Activated CD8-positive, alpha-beta memory T cell treated with anti-CD3 and anti-CD28 coated beads, Interleukin-2, amount 10 ng/mL, durations not matched to agents 7 days and 5 days (primary cell): ENCODE measurements at regions not wholly inside any gene's neighbourhood (a gene's known extent, or its start where the extent isn't known, plus 50 kb on each side); places are given as distances from the start of the nearest gene placed in this dataset.
"Not testable (repeated sequence)": the region's sequence is repeated elsewhere in the genome, so short reads cannot be mapped to it uniquely, and the experiment has no call there.

ENCODE experiments used
- ATAC-seq: fragments of 150-1000 bp; cut with Tn5 transposase; one replicate; pipeline ENCODE4 v1.10.0; 2021; ENCODE audit warnings: moderate library complexity
- CTCF ChIA-PET: fragments of 350-600 bp; sonication (Branson Sonifier 250); formaldehyde crosslinking; loops from one replicate; lab custom pipeline; 2021; ENCODE audit warnings: antibody characterized with exemption; lab: Charles Lee
- DNase-seq: peaks from one replicate; pipeline ENCODE4 v3.0.0-alpha.2; 2020
- H3K27ac Mint-ChIP-seq: one replicate; pipeline ENCODE4 v1.8.0; 2021; ENCODE audit warnings: mild to moderate bottlenecking, mixed read lengths
- H3K27me3 Mint-ChIP-seq: one replicate; pipeline ENCODE4 v1.8.0; 2021; ENCODE audit warnings: mixed read lengths
- H3K36me3 Mint-ChIP-seq: one replicate; pipeline ENCODE4 v1.8.0; 2021; ENCODE audit warnings: mild to moderate bottlenecking, mixed read lengths
- H3K4me1 Mint-ChIP-seq: one replicate; pipeline ENCODE4 v1.8.0; 2021; ENCODE audit warnings: mixed read lengths
- H3K4me3 Mint-ChIP-seq: one replicate; pipeline ENCODE4 v1.8.0; 2021; ENCODE audit warnings: mild to moderate bottlenecking, moderate library complexity, mixed read lengths
- H3K9me3 Mint-ChIP-seq: one replicate; pipeline ENCODE4 v1.8.0; 2022; ENCODE audit warnings: low read depth, mixed read lengths

GRCh38 chr21:19145682-19146293 is 742.2 kb upstream of the TMPRSS15 start:
- H3K27ac Mint-ChIP-seq: no peak overlapping the region
- no peak for ATAC-seq
- no peak overlapping the region for H3K4me3 Mint-ChIP-seq
- CTCF ChIA-PET: no interaction called here
- no peak for DNase-seq
- no peaks in the 10 kb centered on the region for H3K36me3 Mint-ChIP-seq
- no peaks in the 10 kb centered on the region for H3K27me3 Mint-ChIP-seq
- no peaks in the 10 kb centered on the region for H3K4me1 Mint-ChIP-seq
- peaks cover 23% of the 10 kb centered on the region for H3K9me3 Mint-ChIP-seq

GRCh38 chr21:19148056-19148455 is 744.5 kb upstream of the TMPRSS15 start:
- ATAC-seq (no peak), DNase-seq (no peak)
- no peak overlapping the region for H3K27ac Mint-ChIP-seq
- no peaks in the 10 kb centered on the region for H3K27me3 Mint-ChIP-seq
- CTCF ChIA-PET: no interaction called here
- no peaks in the 10 kb centered on the region for H3K36me3 Mint-ChIP-seq
- peaks cover 21% of the 10 kb centered on the region for H3K9me3 Mint-ChIP-seq
- no peak overlapping the region for H3K4me3 Mint-ChIP-seq
- H3K4me1 Mint-ChIP-seq: no peaks in the 10 kb centered on the region

DNA sequence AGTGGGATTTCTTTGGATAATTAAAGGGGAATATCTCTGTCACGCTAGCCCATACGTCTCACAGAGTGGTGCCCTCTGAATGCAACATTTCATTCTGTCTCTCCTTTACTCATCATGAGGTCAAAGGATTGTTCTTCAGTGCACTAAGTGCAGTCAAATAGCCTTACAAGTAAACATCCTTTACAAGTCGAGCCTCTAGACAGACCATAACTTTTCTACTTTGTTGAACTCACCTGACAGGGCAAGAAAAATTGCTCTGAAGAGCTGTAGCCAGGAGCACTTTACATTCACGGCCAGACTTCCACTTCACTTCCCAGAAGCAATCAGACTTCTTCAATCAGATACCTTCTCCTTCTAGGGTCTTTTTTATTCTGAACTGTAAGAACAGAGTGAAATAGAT is 768.0 kb upstream of the TMPRSS15 start:
- no peak overlapping the region for H3K27ac Mint-ChIP-seq
- H3K9me3 Mint-ChIP-seq: peaks cover 6% of the 10 kb centered on the region
- no peak overlapping the region for H3K4me3 Mint-ChIP-seq
- no peaks in the 10 kb centered on the region for H3K4me1 Mint-ChIP-seq
- CTCF ChIA-PET: no interaction called here
- no peak for ATAC-seq
- H3K36me3 Mint-ChIP-seq: no peaks in the 10 kb centered on the region
- H3K27me3 Mint-ChIP-seq: no peaks in the 10 kb centered on the region
- no peak for DNase-seq

- no peak for DNase-seq
- ATAC-seq: no peak
- Mint-ChIP-seq H3K4me1 (no peaks in the 10 kb centered on the region), H3K9me3 (peaks cover 7% of the 10 kb centered on the region), H3K27me3 (no peaks in the 10 kb centered on the region), H3K4me3 (no peak overlapping the region), H3K36me3 (no peaks in the 10 kb centered on the region), H3K27ac (no peak overlapping the region)
- CTCF ChIA-PET: no interaction called here
Measured at GRCh38 chr21:19181604-19182140, 778.1 kb upstream of the TMPRSS15 start.

DNA sequence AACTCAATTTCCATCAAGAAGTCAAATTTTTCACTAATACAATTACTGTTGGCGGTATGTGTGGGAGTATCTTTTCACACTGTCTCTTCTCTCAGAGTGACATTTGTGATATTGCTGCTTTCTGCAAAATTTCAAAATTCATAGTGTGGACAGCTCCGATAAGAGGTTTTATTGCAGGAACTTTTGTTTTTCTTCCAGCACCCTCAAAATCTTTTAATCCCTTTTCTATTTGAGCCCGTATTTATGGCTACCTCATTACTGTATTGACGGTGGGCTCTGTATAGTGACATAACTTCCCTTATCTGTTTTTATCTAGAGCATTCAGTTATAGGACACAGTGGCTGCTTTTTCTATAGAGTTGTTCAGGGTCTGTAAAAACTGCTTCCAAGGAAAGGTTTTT is 794.4 kb upstream of the TMPRSS15 start:
- ATAC-seq: no peak
- no peaks in the 10 kb centered on the region for H3K36me3 Mint-ChIP-seq
- H3K4me1 Mint-ChIP-seq: no peaks in the 10 kb centered on the region
- H3K27me3 Mint-ChIP-seq: no peaks in the 10 kb centered on the region
- DNase-seq: no peak
- CTCF ChIA-PET: no interaction called here
- peaks cover 10% of the 10 kb centered on the region for H3K9me3 Mint-ChIP-seq
- no peak overlapping the region for H3K27ac Mint-ChIP-seq
- H3K4me3 Mint-ChIP-seq: no peak overlapping the region

DNA sequence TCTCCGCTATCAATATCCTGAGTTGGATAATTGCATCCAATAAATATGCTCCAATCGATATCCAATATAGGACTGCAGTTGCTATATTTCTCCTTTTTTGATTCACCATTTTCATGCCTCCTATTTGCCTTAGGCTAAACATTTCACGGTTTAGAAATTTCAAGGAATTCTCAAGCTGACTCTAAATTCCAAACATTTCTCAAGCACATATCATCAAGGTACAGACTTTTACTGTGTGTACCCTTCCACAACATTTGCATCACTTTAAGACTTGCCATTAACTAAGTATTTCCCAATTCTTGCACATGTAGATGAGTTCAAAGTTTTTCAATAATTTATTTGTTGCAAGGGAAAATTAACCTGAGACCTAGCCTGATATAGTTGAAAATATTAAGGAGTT is 795.2 kb upstream of the TMPRSS15 start:
- H3K27ac Mint-ChIP-seq: no peak overlapping the region
- no peaks in the 10 kb centered on the region for H3K27me3 Mint-ChIP-seq
- H3K4me3 Mint-ChIP-seq: no peak overlapping the region
- CTCF ChIA-PET: no interaction called here
- no peak for DNase-seq
- no peaks in the 10 kb centered on the region for H3K36me3 Mint-ChIP-seq
- ATAC-seq: no peak
- H3K4me1 Mint-ChIP-seq: no peaks in the 10 kb centered on the region
- peaks cover 10% of the 10 kb centered on the region for H3K9me3 Mint-ChIP-seq

DNA sequence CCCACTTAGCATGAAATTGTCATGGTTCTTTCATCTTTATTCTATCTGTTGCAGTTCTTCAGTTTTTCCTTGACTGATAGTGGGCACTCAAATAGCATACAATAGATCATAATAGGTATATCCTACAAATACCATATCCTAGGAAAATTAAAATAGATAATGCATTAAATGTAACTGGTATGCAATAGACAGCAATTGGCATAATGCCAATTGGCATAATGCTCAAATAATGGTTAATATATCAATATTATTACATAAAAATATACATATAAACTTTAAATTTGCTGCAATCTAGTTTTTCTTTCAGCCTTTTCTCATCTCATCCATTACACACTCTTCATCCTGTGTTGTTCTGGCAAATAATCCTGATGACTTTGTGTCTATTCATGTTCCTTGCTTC is 814.6 kb upstream of the TMPRSS15 start:
- H3K27me3 Mint-ChIP-seq: no peaks in the 10 kb centered on the region
- no peak overlapping the region for H3K27ac Mint-ChIP-seq
- CTCF ChIA-PET: no interaction called here
- no peak for DNase-seq
- H3K36me3 Mint-ChIP-seq: no peaks in the 10 kb centered on the region
- H3K9me3 Mint-ChIP-seq: peaks cover 11% of the 10 kb centered on the region
- no peak for ATAC-seq
- no peak overlapping the region for H3K4me3 Mint-ChIP-seq
- H3K4me1 Mint-ChIP-seq: no peaks in the 10 kb centered on the region

DNA sequence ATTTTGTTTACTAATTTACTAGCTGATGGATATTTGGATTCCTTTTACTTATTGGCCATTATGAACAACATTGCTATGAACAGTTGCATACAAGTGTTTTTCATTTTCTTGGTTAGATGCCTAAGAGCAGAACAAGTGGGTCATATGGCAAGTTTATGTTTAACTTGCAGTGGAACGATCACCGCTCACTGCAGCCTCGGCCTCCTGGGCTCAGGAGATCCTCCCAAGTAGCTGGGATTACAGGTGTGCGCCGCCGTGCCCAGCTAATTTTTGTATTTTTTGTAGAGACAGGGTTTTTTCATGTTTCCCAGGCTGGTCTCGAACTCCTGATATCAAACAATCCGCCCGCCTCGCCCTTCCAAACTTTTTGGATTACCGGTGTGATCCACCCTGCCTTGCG is 820.5 kb upstream of the TMPRSS15 start:
- H3K27me3 Mint-ChIP-seq: no peaks in the 10 kb centered on the region
- no peaks in the 10 kb centered on the region for H3K4me1 Mint-ChIP-seq
- H3K36me3 Mint-ChIP-seq: no peaks in the 10 kb centered on the region
- peaks cover 8% of the 10 kb centered on the region for H3K9me3 Mint-ChIP-seq
- H3K27ac Mint-ChIP-seq: no peak overlapping the region
- H3K4me3 Mint-ChIP-seq: no peak overlapping the region
- DNase-seq: no peak
- CTCF ChIA-PET: no interaction called here
- ATAC-seq: no peak

DNA sequence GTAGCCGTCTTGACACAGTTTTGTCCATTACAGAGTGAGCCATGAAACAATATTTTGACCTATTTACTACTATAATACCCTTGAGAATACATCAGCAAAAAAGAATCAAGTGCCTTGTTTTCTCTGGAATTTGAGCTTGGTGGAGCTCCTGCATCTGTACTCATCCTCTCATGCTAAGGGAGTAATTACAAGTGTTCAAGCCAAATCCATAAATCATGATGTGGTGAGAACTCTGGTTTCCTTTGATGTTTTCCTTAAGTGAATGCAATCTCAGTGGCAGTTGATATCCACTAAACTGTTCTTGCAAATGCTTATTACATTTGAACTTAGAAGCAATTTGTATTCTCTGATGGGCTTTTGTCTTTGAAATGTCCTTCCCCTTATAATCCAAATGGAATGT is 824.6 kb upstream of the TMPRSS15 start:
- Mint-ChIP-seq H3K27ac (no peak overlapping the region), H3K4me3 (no peak overlapping the region), H3K9me3 (peaks cover 7% of the 10 kb centered on the region), H3K27me3 (no peaks in the 10 kb centered on the region), H3K4me1 (no peaks in the 10 kb centered on the region), H3K36me3 (no peaks in the 10 kb centered on the region)
- DNase-seq (no peak), ATAC-seq (no peak)
- CTCF ChIA-PET: no interaction called here

DNA sequence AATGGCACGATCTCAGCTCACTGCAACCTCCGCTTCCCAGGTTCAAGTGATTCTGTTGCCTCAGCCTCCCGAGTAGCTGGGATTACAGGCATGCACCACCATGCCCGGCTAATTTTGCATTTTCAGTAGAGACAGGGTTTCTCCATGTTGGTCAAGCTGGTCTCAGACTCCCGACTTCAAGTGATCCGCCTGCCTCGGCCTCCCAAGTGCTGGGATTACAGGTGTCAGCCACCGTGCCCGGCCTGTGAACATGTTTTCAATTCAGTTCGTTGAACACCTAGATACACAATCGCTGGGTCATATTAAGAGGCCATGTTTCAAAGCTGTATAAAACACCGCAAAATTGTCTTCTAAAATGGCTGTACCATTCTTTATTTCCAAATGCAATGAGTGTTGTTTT is 830.3 kb upstream of the TMPRSS15 start:
- H3K4me1 Mint-ChIP-seq, H3K4me3 Mint-ChIP-seq, H3K27me3 Mint-ChIP-seq, H3K9me3 Mint-ChIP-seq, CTCF ChIA-PET, DNase-seq, ATAC-seq, H3K27ac Mint-ChIP-seq, H3K36me3 Mint-ChIP-seq: not testable (repeated sequence)

- H3K4me3 Mint-ChIP-seq: no peak overlapping the region
- no peak overlapping the region for H3K27ac Mint-ChIP-seq
- ATAC-seq: no peak
- no peaks in the 10 kb centered on the region for H3K9me3 Mint-ChIP-seq
- CTCF ChIA-PET: no interaction called here
- DNase-seq: no peak
- H3K4me1 Mint-ChIP-seq: no peaks in the 10 kb centered on the region
- H3K36me3 Mint-ChIP-seq: no peaks in the 10 kb centered on the region
- no peaks in the 10 kb centered on the region for H3K27me3 Mint-ChIP-seq
Measured at GRCh38 chr21:19236209-19236608, 832.6 kb upstream of the TMPRSS15 start.

GRCh38 chr21:19237608-19238007 is 834.0 kb upstream of the TMPRSS15 start:
- no peak for DNase-seq
- no peak overlapping the region for H3K4me3 Mint-ChIP-seq
- ATAC-seq: no peak
- no peaks in the 10 kb centered on the region for H3K4me1 Mint-ChIP-seq
- no peaks in the 10 kb centered on the region for H3K9me3 Mint-ChIP-seq
- H3K36me3 Mint-ChIP-seq: no peaks in the 10 kb centered on the region
- no peak overlapping the region for H3K27ac Mint-ChIP-seq
- CTCF ChIA-PET: no interaction called here
- H3K27me3 Mint-ChIP-seq: no peaks in the 10 kb centered on the region

DNA sequence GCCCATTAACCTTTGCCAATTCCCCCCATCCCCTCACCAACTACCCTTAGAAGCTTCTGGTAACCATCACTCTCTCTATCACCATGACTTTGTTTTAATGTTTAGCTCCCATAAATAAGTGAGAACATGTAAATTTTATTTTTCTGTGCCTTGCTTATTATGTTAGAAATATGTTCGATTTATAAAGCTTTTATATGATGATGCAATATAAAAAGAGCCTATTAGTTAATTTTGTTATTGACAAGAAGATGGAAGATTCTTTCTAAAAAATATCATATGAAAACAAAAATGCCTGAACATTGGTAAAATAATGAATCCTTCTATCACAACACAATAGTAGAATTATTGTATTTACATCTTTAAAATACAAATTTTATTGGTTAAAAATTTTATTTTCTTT is 836.1 kb upstream of the TMPRSS15 start:
- H3K4me3 Mint-ChIP-seq: no peak overlapping the region

DNA sequence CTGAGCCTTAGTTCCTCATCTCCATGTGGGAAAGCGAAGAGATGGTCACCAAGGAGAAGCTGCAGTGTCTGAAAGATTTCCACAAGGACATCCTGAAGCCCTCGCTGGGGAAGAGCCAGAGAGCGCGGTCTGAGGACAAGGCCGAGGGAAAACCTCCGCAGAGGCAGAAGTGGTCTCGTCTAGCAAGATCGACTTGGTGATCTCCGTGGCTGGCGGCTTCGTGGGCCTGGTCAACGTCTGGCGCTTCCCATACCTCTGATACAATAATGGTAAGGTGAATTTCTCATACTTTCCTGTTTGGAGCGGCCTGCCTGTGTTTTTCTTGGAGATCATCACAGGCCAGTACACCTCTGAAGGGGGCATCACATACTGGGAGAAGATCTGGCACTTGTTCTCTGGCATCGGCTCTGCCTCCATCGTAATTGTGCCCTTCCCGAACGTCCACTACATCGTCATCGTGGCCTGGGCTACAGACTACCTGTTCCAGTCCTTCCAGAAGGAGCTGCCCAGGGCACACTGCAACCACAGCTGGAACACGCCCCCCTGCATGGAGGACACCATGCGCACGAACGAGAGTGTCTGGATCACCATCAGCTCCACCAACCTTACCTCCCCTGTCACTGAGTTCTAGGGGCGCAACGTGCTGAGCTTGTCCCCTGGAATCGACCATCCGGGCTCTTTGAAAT is 841.1 kb upstream of the TMPRSS15 start:
- Mint-ChIP-seq H3K9me3 (peaks cover 23% of the 10 kb centered on the region), H3K4me3 (no peak overlapping the region), H3K27ac (no peak overlapping the region), H3K36me3 (no peaks in the 10 kb centered on the region), H3K4me1 (no peaks in the 10 kb centered on the region), H3K27me3 (no peaks in the 10 kb centered on the region)
- CTCF ChIA-PET: no interaction called here
- no peak for ATAC-seq
- no peak for DNase-seq

More for the DNA sequence above, 836.1 kb upstream of the TMPRSS15 start:
- DNase-seq (no peak), ATAC-seq (no peak)
- Mint-ChIP-seq H3K9me3 (peaks cover 4% of the 10 kb centered on the region), H3K36me3 (no peaks in the 10 kb centered on the region), H3K4me1 (no peaks in the 10 kb centered on the region), H3K27ac (no peak overlapping the region), H3K27me3 (no peaks in the 10 kb centered on the region)
- CTCF ChIA-PET: no interaction called here
